ENCODE measurements at regions not wholly inside any gene's neighbourhood (a gene's known extent, or its start where the extent isn't known, plus 50 kb on each side); places are given as distances from the start of the nearest gene placed in this dataset.

DNA sequence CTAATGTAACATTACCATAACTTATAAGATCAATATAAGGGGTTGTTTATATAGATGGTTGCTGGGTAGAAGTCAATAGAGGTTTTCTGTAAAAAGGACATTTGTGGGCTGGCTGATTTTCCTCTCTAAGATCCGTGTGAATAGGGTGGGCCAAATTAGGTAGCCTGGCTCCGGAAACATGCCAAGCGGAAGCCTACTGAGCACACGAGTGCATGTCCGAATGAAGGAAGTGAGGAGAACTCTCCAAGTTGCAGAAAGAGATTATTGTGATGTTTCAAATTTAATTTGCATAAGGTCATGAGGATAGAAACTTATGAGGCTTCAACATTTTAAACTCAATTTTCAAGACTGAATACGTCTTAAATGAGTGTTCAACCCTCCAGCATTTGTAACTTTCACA lies 356.7 kb downstream of the SNAPC1 start:
- TF ChIP-seq, protein P1, sequence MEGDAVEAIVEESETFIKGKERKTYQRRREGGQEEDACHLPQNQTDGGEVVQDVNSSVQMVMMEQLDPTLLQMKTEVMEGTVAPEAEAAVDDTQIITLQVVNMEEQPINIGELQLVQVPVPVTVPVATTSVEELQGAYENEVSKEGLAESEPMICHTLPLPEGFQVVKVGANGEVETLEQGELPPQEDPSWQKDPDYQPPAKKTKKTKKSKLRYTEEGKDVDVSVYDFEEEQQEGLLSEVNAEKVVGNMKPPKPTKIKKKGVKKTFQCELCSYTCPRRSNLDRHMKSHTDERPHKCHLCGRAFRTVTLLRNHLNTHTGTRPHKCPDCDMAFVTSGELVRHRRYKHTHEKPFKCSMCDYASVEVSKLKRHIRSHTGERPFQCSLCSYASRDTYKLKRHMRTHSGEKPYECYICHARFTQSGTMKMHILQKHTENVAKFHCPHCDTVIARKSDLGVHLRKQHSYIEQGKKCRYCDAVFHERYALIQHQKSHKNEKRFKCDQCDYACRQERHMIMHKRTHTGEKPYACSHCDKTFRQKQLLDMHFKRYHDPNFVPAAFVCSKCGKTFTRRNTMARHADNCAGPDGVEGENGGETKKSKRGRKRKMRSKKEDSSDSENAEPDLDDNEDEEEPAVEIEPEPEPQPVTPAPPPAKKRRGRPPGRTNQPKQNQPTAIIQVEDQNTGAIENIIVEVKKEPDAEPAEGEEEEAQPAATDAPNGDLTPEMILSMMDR (IDR thresholded peaks at IDR 0.05), result no peak
- TF ChIP-seq POLR2A (IDR thresholded peaks at IDR 0.05), result no peak

Measured in heart left ventricle (tissue), 13 donors.